Neural cell (in vitro differentiated cells): ENCODE measurements at regions not wholly inside any gene's neighbourhood (a gene's known extent, or its start where the extent isn't known, plus 50 kb on each side); places are given as distances from the start of the nearest gene placed in this dataset.

ENCODE experiments used
- EP300 ChIP-seq: fragments of 450-650 bp; conservative IDR thresholded peaks from 2 replicates; pipeline ENCODE4 v1.6.1; 2014; ENCODE audit warnings: antibody characterized with exemption, mild to moderate bottlenecking, moderate library complexity; ENCODE audit not compliant: poor library complexity, severe bottlenecking
- EZH2 ChIP-seq: fragments of 200-600, 300-800 bp; shearing (Covaris generic), sonication (generic); IDR thresholded peaks from 2 replicates; pipeline ENCODE4 v1.6.1; 2014; ENCODE audit warnings: antibody characterized with exemption, low read length, borderline replicate concordance, mild to moderate bottlenecking; ENCODE audit not compliant: insufficient read depth, poor library complexity, severe bottlenecking
- MXI1 ChIP-seq: fragments of 450-650 bp; conservative IDR thresholded peaks from 2 replicates; pipeline ENCODE4 v1.6.1; 2014; ENCODE audit warnings: antibody characterized with exemption, mild to moderate bottlenecking; ENCODE audit not compliant: poor library complexity, severe bottlenecking
- POLR2AphosphoS5 ChIP-seq: IDR thresholded peaks from 2 replicates; pipeline ENCODE4 v1.6.1; 2012
- RAD21 ChIP-seq: fragments of 450-650 bp; conservative IDR thresholded peaks from 2 replicates; pipeline ENCODE4 v1.6.1; 2014; ENCODE audit warnings: antibody characterized with exemption, mild to moderate bottlenecking, moderate library complexity
- SMC3 ChIP-seq: fragments of 450-650 bp; conservative IDR thresholded peaks from 2 replicates; pipeline ENCODE4 v1.6.1; 2014; ENCODE audit warnings: antibody characterized with exemption, mild to moderate bottlenecking, moderate library complexity; ENCODE audit not compliant: poor library complexity
- TAF1 ChIP-seq: IDR thresholded peaks from 2 replicates; pipeline ENCODE4 v1.6.1; 2012; ENCODE audit warnings: low read depth
- TF ChIP-seq, protein P1 (sequence below): fragments of 450-650 bp; IDR thresholded peaks from 2 replicates; pipeline ENCODE4 v1.5.1; 2014; ENCODE audit warnings: antibody characterized with exemption, mild to moderate bottlenecking, moderate library complexity; ENCODE audit not compliant: poor library complexity, severe bottlenecking
- TF ChIP-seq, protein P2 (sequence below): IDR thresholded peaks from 2 replicates; pipeline ENCODE4 v1.6.1; 2012; ENCODE audit warnings: borderline replicate concordance

- TF ChIP-seq EZH2: no peak
- no peak for TF ChIP-seq RAD21
- TF ChIP-seq TAF1: no peak
- TF ChIP-seq, protein P1, sequence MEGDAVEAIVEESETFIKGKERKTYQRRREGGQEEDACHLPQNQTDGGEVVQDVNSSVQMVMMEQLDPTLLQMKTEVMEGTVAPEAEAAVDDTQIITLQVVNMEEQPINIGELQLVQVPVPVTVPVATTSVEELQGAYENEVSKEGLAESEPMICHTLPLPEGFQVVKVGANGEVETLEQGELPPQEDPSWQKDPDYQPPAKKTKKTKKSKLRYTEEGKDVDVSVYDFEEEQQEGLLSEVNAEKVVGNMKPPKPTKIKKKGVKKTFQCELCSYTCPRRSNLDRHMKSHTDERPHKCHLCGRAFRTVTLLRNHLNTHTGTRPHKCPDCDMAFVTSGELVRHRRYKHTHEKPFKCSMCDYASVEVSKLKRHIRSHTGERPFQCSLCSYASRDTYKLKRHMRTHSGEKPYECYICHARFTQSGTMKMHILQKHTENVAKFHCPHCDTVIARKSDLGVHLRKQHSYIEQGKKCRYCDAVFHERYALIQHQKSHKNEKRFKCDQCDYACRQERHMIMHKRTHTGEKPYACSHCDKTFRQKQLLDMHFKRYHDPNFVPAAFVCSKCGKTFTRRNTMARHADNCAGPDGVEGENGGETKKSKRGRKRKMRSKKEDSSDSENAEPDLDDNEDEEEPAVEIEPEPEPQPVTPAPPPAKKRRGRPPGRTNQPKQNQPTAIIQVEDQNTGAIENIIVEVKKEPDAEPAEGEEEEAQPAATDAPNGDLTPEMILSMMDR: no peak
- no peak for TF ChIP-seq SMC3
- TF ChIP-seq POLR2AphosphoS5: no peak
- no peak for TF ChIP-seq MXI1
- TF ChIP-seq EP300: no peak
- TF ChIP-seq, protein P2, sequence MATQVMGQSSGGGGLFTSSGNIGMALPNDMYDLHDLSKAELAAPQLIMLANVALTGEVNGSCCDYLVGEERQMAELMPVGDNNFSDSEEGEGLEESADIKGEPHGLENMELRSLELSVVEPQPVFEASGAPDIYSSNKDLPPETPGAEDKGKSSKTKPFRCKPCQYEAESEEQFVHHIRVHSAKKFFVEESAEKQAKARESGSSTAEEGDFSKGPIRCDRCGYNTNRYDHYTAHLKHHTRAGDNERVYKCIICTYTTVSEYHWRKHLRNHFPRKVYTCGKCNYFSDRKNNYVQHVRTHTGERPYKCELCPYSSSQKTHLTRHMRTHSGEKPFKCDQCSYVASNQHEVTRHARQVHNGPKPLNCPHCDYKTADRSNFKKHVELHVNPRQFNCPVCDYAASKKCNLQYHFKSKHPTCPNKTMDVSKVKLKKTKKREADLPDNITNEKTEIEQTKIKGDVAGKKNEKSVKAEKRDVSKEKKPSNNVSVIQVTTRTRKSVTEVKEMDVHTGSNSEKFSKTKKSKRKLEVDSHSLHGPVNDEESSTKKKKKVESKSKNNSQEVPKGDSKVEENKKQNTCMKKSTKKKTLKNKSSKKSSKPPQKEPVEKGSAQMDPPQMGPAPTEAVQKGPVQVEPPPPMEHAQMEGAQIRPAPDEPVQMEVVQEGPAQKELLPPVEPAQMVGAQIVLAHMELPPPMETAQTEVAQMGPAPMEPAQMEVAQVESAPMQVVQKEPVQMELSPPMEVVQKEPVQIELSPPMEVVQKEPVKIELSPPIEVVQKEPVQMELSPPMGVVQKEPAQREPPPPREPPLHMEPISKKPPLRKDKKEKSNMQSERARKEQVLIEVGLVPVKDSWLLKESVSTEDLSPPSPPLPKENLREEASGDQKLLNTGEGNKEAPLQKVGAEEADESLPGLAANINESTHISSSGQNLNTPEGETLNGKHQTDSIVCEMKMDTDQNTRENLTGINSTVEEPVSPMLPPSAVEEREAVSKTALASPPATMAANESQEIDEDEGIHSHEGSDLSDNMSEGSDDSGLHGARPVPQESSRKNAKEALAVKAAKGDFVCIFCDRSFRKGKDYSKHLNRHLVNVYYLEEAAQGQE: no peak
Measured at GRCh38 chr2:128494307-128494639, 175.6 kb upstream of the HS6ST1 start.
